Activated CD4-positive, alpha-beta T cell treated with anti-CD3 and anti-CD28 coated beads, Interleukin-2, amount 10 ng/mL, durations not matched to agents 7 days and 5 days (primary cell): ENCODE measurements at regions not wholly inside any gene's neighbourhood (a gene's known extent, or its start where the extent isn't known, plus 50 kb on each side); places are given as distances from the start of the nearest gene placed in this dataset.
"Not testable (repeated sequence)": the region's sequence is repeated elsewhere in the genome, so short reads cannot be mapped to it uniquely, and the experiment has no call there.

Experiments
- CTCF ChIA-PET: fragments of 350-600 bp; sonication (Branson Sonifier 250); formaldehyde crosslinking; loops from one replicate; lab custom pipeline; 2021; ENCODE audit warnings: antibody characterized with exemption; lab: Charles Lee
- POLR2A ChIA-PET: fragments of 350-600 bp; sonication (Branson Sonifier 250); formaldehyde crosslinking; loops from one replicate; lab custom pipeline; 2021; ENCODE audit warnings: antibody characterized with exemption; lab: Charles Lee
- DNase-seq: peaks from one replicate; pipeline ENCODE4 v3.0.0-alpha.2; 2020
- H3K27ac Mint-ChIP-seq: one replicate; pipeline ENCODE4 v1.8.0; 2021; ENCODE audit warnings: mild to moderate bottlenecking, moderate library complexity, mixed read lengths
- H3K27me3 Mint-ChIP-seq: one replicate; pipeline ENCODE4 v1.8.0; 2021; ENCODE audit warnings: mixed read lengths
- H3K36me3 Mint-ChIP-seq: one replicate; pipeline ENCODE4 v1.8.0; 2021; ENCODE audit warnings: low read depth, mixed read lengths
- H3K4me1 Mint-ChIP-seq: one replicate; pipeline ENCODE4 v1.8.0; 2021; ENCODE audit warnings: mixed read lengths
- H3K4me3 Mint-ChIP-seq: one replicate; pipeline ENCODE4 v1.8.0; 2021; ENCODE audit warnings: mild to moderate bottlenecking, moderate library complexity, mixed read lengths
- H3K9me3 Mint-ChIP-seq: one replicate; pipeline ENCODE4 v1.8.0; 2021; ENCODE audit warnings: mixed read lengths

GRCh38 chr13:80708791-80709190 is 367.9 kb upstream of the SPRY2 start:
- Mint-ChIP-seq H3K27ac (no peak overlapping the region), H3K9me3 (peaks cover 6% of the 10 kb centered on the region), H3K4me3 (no peak overlapping the region), H3K36me3 (no peaks in the 10 kb centered on the region), H3K27me3 (no peaks in the 10 kb centered on the region), H3K4me1 (no peaks in the 10 kb centered on the region)
- ChIA-PET CTCF (no interaction called here), POLR2A (no interaction called here)
- no peak for DNase-seq

- ChIA-PET CTCF (no interaction called here), POLR2A (no interaction called here)
- Mint-ChIP-seq H3K4me3 (no peak overlapping the region), H3K27me3 (no peaks in the 10 kb centered on the region), H3K4me1 (no peaks in the 10 kb centered on the region), H3K36me3 (no peaks in the 10 kb centered on the region), H3K27ac (no peak overlapping the region), H3K9me3 (peaks cover 5% of the 10 kb centered on the region)
- DNase-seq, result no peak
Observed at GRCh38 chr13:80707000-80707983, 366.4 kb upstream of the SPRY2 start.

- Mint-ChIP-seq H3K36me3 (no peaks in the 10 kb centered on the region), H3K4me3 (no peak overlapping the region), H3K9me3 (peaks cover 9% of the 10 kb centered on the region), H3K4me1 (no peaks in the 10 kb centered on the region), H3K27me3 (no peaks in the 10 kb centered on the region), H3K27ac (no peak overlapping the region)
- CTCF ChIA-PET, result no interaction called here
- POLR2A ChIA-PET, result no interaction called here
- DNase-seq, result no peak
Observed at GRCh38 chr13:80706164-80706471, 365.2 kb upstream of the SPRY2 start.

- no peaks in the 10 kb centered on the region for H3K36me3 Mint-ChIP-seq
- no peak overlapping the region for H3K4me3 Mint-ChIP-seq
- CTCF ChIA-PET, result no interaction called here
- H3K9me3 Mint-ChIP-seq, result peaks cover 9% of the 10 kb centered on the region
- no peaks in the 10 kb centered on the region for H3K27me3 Mint-ChIP-seq
- POLR2A ChIA-PET, result no interaction called here
- no peaks in the 10 kb centered on the region for H3K4me1 Mint-ChIP-seq
- no peak overlapping the region for H3K27ac Mint-ChIP-seq
- DNase-seq, result no peak
Observed at GRCh38 chr13:80705371-80706163, 364.6 kb upstream of the SPRY2 start.

DNA sequence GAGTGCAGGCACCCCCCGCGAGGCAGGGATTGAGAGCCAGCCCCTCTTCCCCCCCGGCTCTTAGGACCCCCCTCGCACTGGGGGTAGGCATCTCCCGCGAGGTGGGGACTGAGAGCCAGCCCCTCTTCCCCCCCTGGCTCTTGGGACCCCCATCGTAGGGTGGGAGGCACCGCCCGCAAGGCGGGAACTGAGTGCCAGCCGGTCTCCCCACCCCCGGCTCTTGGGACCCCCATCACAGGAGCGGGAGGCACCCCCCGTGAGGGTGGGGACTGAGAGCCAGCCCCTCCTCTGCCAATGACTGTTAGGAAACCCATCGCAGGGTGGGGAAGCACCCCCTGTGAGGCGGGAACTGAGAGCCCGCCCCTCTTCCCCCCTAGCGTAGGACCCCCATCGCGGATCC is 363.4 kb upstream of the SPRY2 start:
- no peaks in the 10 kb centered on the region for H3K4me1 Mint-ChIP-seq
- ChIA-PET CTCF (no interaction called here), POLR2A (no interaction called here)
- H3K27me3 Mint-ChIP-seq, result no peaks in the 10 kb centered on the region
- H3K9me3 Mint-ChIP-seq, result peaks cover 9% of the 10 kb centered on the region
- no peaks in the 10 kb centered on the region for H3K36me3 Mint-ChIP-seq
- no peak for DNase-seq
- no peak overlapping the region for H3K27ac Mint-ChIP-seq
- no peak overlapping the region for H3K4me3 Mint-ChIP-seq

GRCh38 chr13:80695841-80696240 is 354.9 kb upstream of the SPRY2 start:
- Mint-ChIP-seq H3K4me3 (no peak overlapping the region), H3K27me3 (no peaks in the 10 kb centered on the region)
- CTCF ChIA-PET, result no interaction called here

DNA sequence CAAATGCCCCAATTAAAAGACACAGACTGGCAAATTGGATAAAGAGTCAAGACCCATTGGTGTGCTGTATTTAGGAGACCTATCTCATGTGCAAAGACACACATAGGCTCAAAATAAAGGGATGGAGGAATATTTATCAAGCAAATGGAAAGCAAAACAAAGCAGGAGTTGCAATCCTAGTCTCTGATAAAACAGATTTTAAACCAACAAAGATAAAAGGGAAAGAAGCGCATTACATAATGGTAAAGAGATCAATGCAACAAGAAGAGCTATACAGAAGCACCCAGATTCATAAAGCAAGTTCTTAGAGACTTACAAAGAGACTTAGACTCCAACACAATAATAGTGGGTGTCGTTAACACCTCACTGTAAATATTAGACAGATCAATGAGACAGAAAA is 350.9 kb upstream of the SPRY2 start:
- DNase-seq, H3K4me3 Mint-ChIP-seq, H3K9me3 Mint-ChIP-seq, H3K36me3 Mint-ChIP-seq, H3K27ac Mint-ChIP-seq, CTCF ChIA-PET, POLR2A ChIA-PET, H3K4me1 Mint-ChIP-seq, H3K27me3 Mint-ChIP-seq: not testable (repeated sequence)

More at GRCh38 chr13:80695841-80696240, 354.9 kb upstream of the SPRY2 start:
- H3K4me1 Mint-ChIP-seq, result no peaks in the 10 kb centered on the region
- no peak for DNase-seq
- H3K36me3 Mint-ChIP-seq, result no peaks in the 10 kb centered on the region
- H3K27ac Mint-ChIP-seq, result no peak overlapping the region
- POLR2A ChIA-PET, result no interaction called here
- peaks cover 6% of the 10 kb centered on the region for H3K9me3 Mint-ChIP-seq

DNA sequence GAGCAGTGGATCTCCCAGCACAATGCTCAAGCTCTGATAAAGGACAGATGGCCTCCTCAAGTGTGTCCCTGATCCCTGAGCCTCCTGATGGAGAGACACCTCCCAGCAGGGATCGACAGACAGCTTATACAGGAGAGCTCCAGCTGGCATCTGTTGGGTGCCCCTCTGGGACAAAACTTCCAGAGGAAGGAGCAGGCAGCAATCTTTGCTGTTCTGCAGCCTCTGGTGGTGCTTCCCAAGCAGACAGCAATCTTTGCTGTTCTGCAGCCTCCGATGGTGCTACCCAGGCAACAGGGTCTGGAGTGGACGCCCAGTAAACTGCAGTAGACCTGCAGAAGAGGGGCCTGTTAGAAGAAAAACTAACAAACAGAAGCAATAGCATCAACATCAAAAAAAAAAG is 349.3 kb upstream of the SPRY2 start:
- Mint-ChIP-seq H3K9me3 (peaks cover 6% of the 10 kb centered on the region), H3K36me3 (no peaks in the 10 kb centered on the region), H3K27ac (no peak overlapping the region), H3K4me3 (no peak overlapping the region), H3K27me3 (no peaks in the 10 kb centered on the region), H3K4me1 (no peaks in the 10 kb centered on the region)
- ChIA-PET POLR2A (no interaction called here), CTCF (no interaction called here)
- DNase-seq, result no peak

- POLR2A ChIA-PET, result no interaction called here
- peaks cover 6% of the 10 kb centered on the region for H3K9me3 Mint-ChIP-seq
- no peak for DNase-seq
- CTCF ChIA-PET, result no interaction called here
- no peak overlapping the region for H3K4me3 Mint-ChIP-seq
- no peaks in the 10 kb centered on the region for H3K27me3 Mint-ChIP-seq
- no peaks in the 10 kb centered on the region for H3K4me1 Mint-ChIP-seq
- no peak overlapping the region for H3K27ac Mint-ChIP-seq
- no peaks in the 10 kb centered on the region for H3K36me3 Mint-ChIP-seq
Observed at GRCh38 chr13:80688593-80688992, 347.7 kb upstream of the SPRY2 start.

GRCh38 chr13:80685942-80686341 is 345.0 kb upstream of the SPRY2 start:
- CTCF ChIA-PET, result no interaction called here
- Mint-ChIP-seq H3K4me1 (no peaks in the 10 kb centered on the region), H3K36me3 (no peaks in the 10 kb centered on the region)

DNA sequence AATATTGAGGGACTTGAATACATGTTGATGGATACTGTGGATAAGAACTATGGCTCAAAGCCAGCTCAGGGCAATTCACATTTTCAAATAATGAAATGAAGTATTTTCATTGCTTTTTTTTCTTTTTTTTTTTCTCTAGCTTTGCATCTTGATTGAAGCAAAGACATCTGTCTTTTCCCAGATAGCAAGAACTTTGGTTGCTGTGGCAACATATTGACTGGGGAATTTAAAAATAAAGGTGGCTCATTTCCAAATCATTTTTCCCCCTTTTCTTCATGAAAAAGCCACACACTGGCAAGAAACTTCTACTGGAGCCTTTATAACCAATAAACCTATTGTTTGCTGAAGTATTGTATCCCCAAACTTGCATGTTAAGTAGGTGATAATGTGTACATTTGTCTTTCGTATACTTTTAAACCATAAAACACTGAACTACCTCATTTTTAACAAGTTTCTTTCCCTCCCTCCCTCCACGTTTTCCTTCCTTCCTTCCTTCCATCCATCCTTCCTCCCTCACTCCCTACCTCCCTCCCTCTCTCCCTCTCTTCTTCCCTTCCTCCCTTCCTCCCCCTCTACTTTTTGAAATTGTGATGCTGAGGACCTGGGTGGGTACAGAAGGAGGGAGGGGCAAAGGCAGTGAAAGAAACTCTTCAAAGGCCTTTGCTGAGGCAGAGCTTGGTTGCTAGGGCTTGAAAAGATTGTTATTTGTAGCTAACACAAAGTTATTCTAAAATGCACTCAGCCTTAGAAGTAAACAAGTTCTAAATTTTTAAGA is 343.5 kb upstream of the SPRY2 start:
- Mint-ChIP-seq H3K4me3 (no peak overlapping the region), H3K27me3 (no peaks in the 10 kb centered on the region), H3K27ac (no peak overlapping the region), H3K9me3 (no peaks in the 10 kb centered on the region), H3K36me3 (no peaks in the 10 kb centered on the region), H3K4me1 (no peaks in the 10 kb centered on the region)
- ChIA-PET CTCF (no interaction called here), POLR2A (no interaction called here)
- DNase-seq, result no peak

More at GRCh38 chr13:80685942-80686341, 345.0 kb upstream of the SPRY2 start:
- POLR2A ChIA-PET, result no interaction called here
- Mint-ChIP-seq H3K27me3 (no peaks in the 10 kb centered on the region), H3K27ac (no peak overlapping the region), H3K4me3 (no peak overlapping the region), H3K9me3 (no peaks in the 10 kb centered on the region)
- no peak for DNase-seq

- H3K4me1 Mint-ChIP-seq, result no peaks in the 10 kb centered on the region
- H3K27ac Mint-ChIP-seq, result no peak overlapping the region
- no peaks in the 10 kb centered on the region for H3K27me3 Mint-ChIP-seq
- no peaks in the 10 kb centered on the region for H3K36me3 Mint-ChIP-seq
- H3K4me3 Mint-ChIP-seq, result no peak overlapping the region
- no peak for DNase-seq
- ChIA-PET CTCF (no interaction called here), POLR2A (no interaction called here)
- H3K9me3 Mint-ChIP-seq, result peaks cover 4% of the 10 kb centered on the region
Observed at GRCh38 chr13:80680786-80681366, 339.9 kb upstream of the SPRY2 start.
